GM18861 (cell line): ENCODE measurements at regions not wholly inside any gene's neighbourhood (a gene's known extent, or its start where the extent isn't known, plus 50 kb on each side); places are given as distances from the start of the nearest gene placed in this dataset.

Experiments used
- ATAC-seq: cut with Tn5 transposase; IDR thresholded peaks from one replicate; pipeline ENCODE4 v1.9.1; 2021; ENCODE audit not compliant: unreplicated experiment

GRCh38 chr14:101174980-101175606 lies 271.6 kb upstream of the RTL1 start:
- no peak for ATAC-seq

- ATAC-seq, result no peak
Observed at GRCh38 chr14:101175731-101176534, 272.4 kb upstream of the RTL1 start.

- ATAC-seq, result no peak
Observed at GRCh38 chr14:101176535-101177205, 273.1 kb upstream of the RTL1 start.

- no peak for ATAC-seq
Observed at GRCh38 chr14:101177301-101177971, 273.9 kb upstream of the RTL1 start.

- ATAC-seq, result no peak
Observed at GRCh38 chr14:101178184-101179072, 274.9 kb upstream of the RTL1 start.

- ATAC-seq, result no peak
Observed at GRCh38 chr14:101179691-101180211, 276.2 kb upstream of the RTL1 start.

GRCh38 chr14:101181446-101182313 lies 278.2 kb upstream of the RTL1 start:
- ATAC-seq, result no peak

GRCh38 chr14:101182476-101182875 lies 279.0 kb upstream of the RTL1 start:
- no peak for ATAC-seq

- ATAC-seq, result no peak
Observed at GRCh38 chr14:101183376-101184103, 280.0 kb upstream of the RTL1 start.

- ATAC-seq, result no peak
Observed at GRCh38 chr14:101184104-101184455, 280.6 kb upstream of the RTL1 start.

- ATAC-seq, result no peak
Observed at GRCh38 chr14:101184572-101184971, 281.1 kb upstream of the RTL1 start.

GRCh38 chr14:101185073-101185835 lies 281.7 kb upstream of the RTL1 start:
- ATAC-seq, result no peak

- ATAC-seq, result no peak
Observed at GRCh38 chr14:101185946-101186345, 282.4 kb upstream of the RTL1 start.

GRCh38 chr14:101186544-101186943 lies 283.0 kb upstream of the RTL1 start:
- no peak for ATAC-seq

GRCh38 chr14:101186992-101187815 lies 283.7 kb upstream of the RTL1 start:
- ATAC-seq, result no peak

- ATAC-seq, result no peak
Observed at GRCh38 chr14:101187816-101188570, 284.5 kb upstream of the RTL1 start.

GRCh38 chr14:101188571-101188915 lies 285.0 kb upstream of the RTL1 start:
- ATAC-seq, result no peak
